ENCODE measurements at regions not wholly inside any gene's neighbourhood (a gene's known extent, or its start where the extent isn't known, plus 50 kb on each side); places are given as distances from the start of the nearest gene placed in this dataset.

GRCh38 chr18:34631093-34631966 lies 78.8 kb upstream of the DTNA start (continued):
- TF ChIP-seq, protein P1, sequence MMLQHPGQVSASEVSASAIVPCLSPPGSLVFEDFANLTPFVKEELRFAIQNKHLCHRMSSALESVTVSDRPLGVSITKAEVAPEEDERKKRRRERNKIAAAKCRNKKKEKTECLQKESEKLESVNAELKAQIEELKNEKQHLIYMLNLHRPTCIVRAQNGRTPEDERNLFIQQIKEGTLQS (CRISPR knock-in tag; IDR thresholded peaks at IDR 0.05) = no peak
- TF ChIP-seq, protein P2, sequence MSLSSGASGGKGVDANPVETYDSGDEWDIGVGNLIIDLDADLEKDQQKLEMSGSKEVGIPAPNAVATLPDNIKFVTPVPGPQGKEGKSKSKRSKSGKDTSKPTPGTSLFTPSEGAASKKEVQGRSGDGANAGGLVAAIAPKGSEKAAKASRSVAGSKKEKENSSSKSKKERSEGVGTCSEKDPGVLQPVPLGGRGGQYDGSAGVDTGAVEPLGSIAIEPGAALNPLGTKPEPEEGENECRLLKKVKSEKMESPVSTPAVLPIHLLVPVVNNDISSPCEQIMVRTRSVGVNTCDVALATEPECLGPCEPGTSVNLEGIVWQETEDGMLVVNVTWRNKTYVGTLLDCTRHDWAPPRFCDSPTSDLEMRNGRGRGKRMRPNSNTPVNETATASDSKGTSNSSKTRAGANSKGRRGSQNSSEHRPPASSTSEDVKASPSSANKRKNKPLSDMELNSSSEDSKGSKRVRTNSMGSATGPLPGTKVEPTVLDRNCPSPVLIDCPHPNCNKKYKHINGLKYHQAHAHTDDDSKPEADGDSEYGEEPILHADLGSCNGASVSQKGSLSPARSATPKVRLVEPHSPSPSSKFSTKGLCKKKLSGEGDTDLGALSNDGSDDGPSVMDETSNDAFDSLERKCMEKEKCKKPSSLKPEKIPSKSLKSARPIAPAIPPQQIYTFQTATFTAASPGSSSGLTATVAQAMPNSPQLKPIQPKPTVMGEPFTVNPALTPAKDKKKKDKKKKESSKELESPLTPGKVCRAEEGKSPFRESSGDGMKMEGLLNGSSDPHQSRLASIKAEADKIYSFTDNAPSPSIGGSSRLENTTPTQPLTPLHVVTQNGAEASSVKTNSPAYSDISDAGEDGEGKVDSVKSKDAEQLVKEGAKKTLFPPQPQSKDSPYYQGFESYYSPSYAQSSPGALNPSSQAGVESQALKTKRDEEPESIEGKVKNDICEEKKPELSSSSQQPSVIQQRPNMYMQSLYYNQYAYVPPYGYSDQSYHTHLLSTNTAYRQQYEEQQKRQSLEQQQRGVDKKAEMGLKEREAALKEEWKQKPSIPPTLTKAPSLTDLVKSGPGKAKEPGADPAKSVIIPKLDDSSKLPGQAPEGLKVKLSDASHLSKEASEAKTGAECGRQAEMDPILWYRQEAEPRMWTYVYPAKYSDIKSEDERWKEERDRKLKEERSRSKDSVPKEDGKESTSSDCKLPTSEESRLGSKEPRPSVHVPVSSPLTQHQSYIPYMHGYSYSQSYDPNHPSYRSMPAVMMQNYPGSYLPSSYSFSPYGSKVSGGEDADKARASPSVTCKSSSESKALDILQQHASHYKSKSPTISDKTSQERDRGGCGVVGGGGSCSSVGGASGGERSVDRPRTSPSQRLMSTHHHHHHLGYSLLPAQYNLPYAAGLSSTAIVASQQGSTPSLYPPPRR (CRISPR knock-in tag; IDR thresholded peaks at IDR 0.05; ENCODE audit: borderline replicate concordance) = peak; percentile 49; the same call in 1 of the 2 replicates

DNA sequence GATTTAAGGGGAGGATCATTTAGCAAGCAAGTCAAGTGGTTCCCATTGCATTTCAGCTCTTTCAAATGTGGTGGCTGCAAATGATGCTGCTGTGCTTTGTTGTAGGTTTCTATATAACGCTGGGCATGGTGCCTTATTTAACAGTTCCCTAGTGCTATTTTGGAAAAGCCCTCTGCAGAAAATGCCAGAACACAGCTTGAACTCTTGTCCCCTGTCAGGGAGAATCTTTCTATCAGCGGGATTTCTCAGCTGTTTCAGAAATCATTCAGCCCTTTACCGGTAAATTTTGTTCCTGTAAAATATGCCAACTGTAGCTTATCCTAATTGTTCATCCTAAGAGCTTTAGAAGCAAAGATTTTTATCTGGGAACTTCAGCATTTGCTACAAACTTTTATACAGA lies 77.8 kb upstream of the DTNA start:
- Histone ChIP-seq H3K27ac (ENCODE audit: extremely low read length, insufficient read depth, low read length) (no peak overlapping the region), H3K36me3 (replicated peaks in 1 of 2; ENCODE audit: control insufficient read depth in 1 of 2, insufficient read depth in 2 of 2, low read length in 2 of 2) (no peaks in the 10 kb centered on the region), H3K9me3 (ENCODE audit: low read length) (no peaks in the 10 kb centered on the region), H3K4me2 (ENCODE audit: low read depth, low read length) (no peak overlapping the region), H3K4me3 (replicated peaks in 1 of 3; ENCODE audit: insufficient read depth in 1 of 3, low read depth in 2 of 3, low read length in 3 of 3) (no peak overlapping the region), H3K9ac (ENCODE audit: insufficient read depth, low read depth, low read length) (no peak overlapping the region), H3K79me2 (ENCODE audit: insufficient read depth, low read length) (no peaks in the 10 kb centered on the region), H4K20me1 (ENCODE audit: insufficient read depth, low read length) (0 out of 2 replicates have a peak, but pooled peaks cover 4% of the 10 kb centered on the region), H3K4me1 (ENCODE audit: insufficient read depth, low read length) (peaks cover 6% of the 10 kb centered on the region; the same call in 1 of the 2 replicates), H2AFZ (ENCODE audit: low read length) (no peak overlapping the region), H3K27me3 (ENCODE audit: control insufficient read depth in 1 of 2, insufficient read depth in 2 of 2, low read length in 2 of 2) (no peaks in the 10 kb centered on the region)
- in situ Hi-C loops (cut with HindIII; ENCODE audit: extremely low pct_ligation_motif_present, low pct_unique_long_range_greater_than_20kb) (no loop called here), intact Hi-C loops (cut with micrococcal nuclease; ENCODE audit: unreplicated experiment) (loop anchor here (10.0 kb wide), 1 partner anchor 138 kb away; no protein-coding TSS in a partner anchor)
- FAIRE-seq = no peak
- ATAC-seq = no peak
- WGBS (ENCODE audit: low lambda C conversion rate) = 87% methylated on average over 3 of the region's 3 CpGs
- BruUV-seq (replicated peaks) = no TSS peak
- TF ChIP-seq HOXA5 (CRISPR knock-in tag; IDR thresholded peaks at IDR 0.05) (no peak), GATAD2A (CRISPR knock-in tag; IDR thresholded peaks at IDR 0.05) (no peak)
- DNase-seq (ENCODE audit: low spot score) = no peak
- CTCF ChIA-PET (ENCODE audit: low intra/inter-chr PET ratio, low total read pairs) = no interaction called here
- POLR2A ChIA-PET = no interaction called here
